Lower leg skin (tissue), 4 donors: ENCODE measurements at regions not wholly inside any gene's neighbourhood (a gene's known extent, or its start where the extent isn't known, plus 50 kb on each side); places are given as distances from the start of the nearest gene placed in this dataset.
A peak's percentile ranks its signal among the peaks of the same experiment; 100 is the strongest.

Experiments
- DNase-seq, 2 donors: peaks; one replicate each; pipeline ENCODE4 v3.0.0-alpha.2; 2019; ENCODE audit warnings: low spot score in 2 of 2
- H3K4me3 ChIP-seq: fragments of 200-600 bp; sonication (generic); 2 replicates; pipeline ENCODE4 v1.5.1; 2017; ENCODE audit warnings: mild to moderate bottlenecking, low read depth; ENCODE audit not compliant: poor library complexity, severe bottlenecking
- POLR2A ChIP-seq, 2 donors: fragments of 450-650 bp; IDR thresholded peaks; one replicate each; pipeline ENCODE4 v1.6.1; 2016 to 2017; ENCODE audit warnings: antibody characterized with exemption in 2 of 2, mild to moderate bottlenecking in 1 of 2, moderate library complexity in 1 of 2
- WGBS, 2 donors: methylation state at CpG; one replicate each; pipeline ENCODE4 v1.1.5; 2018; 5-methylcytosine and 5-hydroxymethylcytosine counted together
- intact Hi-C: fragments of 100-400 bp; cut with DNase I; formaldehyde crosslinking; loops from one replicate; pipeline ENCODE4 v1.15.0; 2023; ENCODE audit warnings: low total_unique reads
- TF ChIP-seq, protein P1 (sequence below), 3 donors: fragments of 450-650 bp; IDR thresholded peaks; one replicate each; pipeline ENCODE4 v1.5.1; 2016; ENCODE audit warnings: antibody characterized with exemption in 3 of 3, mild to moderate bottlenecking in 3 of 3, moderate library complexity in 2 of 3

DNA sequence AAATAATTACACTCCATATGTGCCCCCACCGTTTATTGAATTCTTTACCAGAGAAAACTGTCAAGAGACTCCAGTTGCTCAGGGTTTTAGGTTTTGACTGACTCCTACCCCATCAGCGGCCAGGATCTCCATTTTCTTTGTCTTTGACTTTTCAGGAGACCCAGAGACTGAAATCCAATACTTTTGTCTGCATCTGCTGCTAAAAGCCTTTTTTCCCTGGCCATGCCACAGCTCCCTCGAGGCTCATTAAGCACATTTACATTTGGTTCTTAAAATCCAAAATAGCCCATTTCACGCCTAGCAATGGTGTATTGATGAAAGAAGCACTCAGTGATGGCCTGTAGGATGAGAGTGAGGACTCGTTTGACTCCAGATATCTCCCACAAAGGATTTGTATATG, 332.6 kb upstream of the ACVR2A start:
- TF ChIP-seq, protein P1, sequence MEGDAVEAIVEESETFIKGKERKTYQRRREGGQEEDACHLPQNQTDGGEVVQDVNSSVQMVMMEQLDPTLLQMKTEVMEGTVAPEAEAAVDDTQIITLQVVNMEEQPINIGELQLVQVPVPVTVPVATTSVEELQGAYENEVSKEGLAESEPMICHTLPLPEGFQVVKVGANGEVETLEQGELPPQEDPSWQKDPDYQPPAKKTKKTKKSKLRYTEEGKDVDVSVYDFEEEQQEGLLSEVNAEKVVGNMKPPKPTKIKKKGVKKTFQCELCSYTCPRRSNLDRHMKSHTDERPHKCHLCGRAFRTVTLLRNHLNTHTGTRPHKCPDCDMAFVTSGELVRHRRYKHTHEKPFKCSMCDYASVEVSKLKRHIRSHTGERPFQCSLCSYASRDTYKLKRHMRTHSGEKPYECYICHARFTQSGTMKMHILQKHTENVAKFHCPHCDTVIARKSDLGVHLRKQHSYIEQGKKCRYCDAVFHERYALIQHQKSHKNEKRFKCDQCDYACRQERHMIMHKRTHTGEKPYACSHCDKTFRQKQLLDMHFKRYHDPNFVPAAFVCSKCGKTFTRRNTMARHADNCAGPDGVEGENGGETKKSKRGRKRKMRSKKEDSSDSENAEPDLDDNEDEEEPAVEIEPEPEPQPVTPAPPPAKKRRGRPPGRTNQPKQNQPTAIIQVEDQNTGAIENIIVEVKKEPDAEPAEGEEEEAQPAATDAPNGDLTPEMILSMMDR (IDR thresholded peaks at IDR 0.05): no peak
- no peak for TF ChIP-seq POLR2A (IDR thresholded peaks at IDR 0.05)
- intact Hi-C loops: no loop called here
- no peak overlapping the region for H3K4me3 ChIP-seq
- DNase-seq: no peak
- WGBS, 2 donors: 67 to 68% methylated on average over 5 of the region's 5 CpGs

DNA sequence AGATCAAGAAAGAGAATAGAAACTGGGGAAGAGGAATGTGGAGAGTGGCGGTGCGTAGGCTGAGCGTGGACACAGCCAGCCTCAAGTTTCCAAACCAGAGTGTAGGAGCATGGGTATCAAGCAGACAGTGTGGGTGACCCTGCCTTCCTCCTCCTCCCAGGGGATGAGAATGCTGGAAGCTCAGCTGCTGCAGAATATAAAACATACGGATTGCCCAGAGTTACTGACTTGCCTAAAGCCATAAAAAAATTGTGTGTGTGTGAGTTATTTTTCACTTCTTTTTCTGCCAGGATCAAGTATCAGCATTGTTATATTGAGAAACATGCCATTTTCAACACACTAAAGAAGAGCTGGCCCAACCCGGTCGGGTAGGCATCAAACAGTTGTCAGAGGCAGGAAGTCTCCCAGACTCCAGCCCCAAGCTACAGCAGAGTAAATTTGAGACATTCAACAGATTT, 333.3 kb upstream of the ACVR2A start:
- DNase-seq: peak; percentile 17 to 87
- TF ChIP-seq, protein P1 (IDR thresholded peaks at IDR 0.05): no peak
- no peak for TF ChIP-seq POLR2A (IDR thresholded peaks at IDR 0.05)
- intact Hi-C loops: no loop called here
- 22% methylated on average over 6 of the region's 6 CpGs for WGBS, 2 donors
- H3K4me3 ChIP-seq: no peak overlapping the region

DNA sequence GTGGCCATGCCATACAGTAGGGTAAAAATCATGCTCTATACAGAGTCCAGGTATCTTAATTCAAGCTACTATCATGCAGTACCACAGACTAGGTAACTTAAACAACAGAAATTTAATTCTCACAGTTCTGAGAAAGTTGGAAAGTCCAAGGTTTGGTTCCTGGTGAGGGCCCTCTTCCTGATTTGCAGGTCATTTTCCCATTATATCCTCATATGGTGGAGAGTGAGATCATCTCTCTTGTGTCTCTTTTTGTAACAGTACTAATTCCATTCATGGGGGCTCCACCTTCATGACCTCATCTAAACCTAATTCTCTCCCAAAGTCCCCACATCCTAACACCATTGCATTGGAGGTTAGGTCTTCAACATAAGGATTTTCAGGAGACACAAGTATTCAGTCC, 335.0 kb upstream of the ACVR2A start:
- DNase-seq: no peak
- no peak for TF ChIP-seq POLR2A (IDR thresholded peaks at IDR 0.05)
- TF ChIP-seq, protein P1 (IDR thresholded peaks at IDR 0.05): no peak
- H3K4me3 ChIP-seq: no peak overlapping the region
- intact Hi-C loops: no loop called here

DNA sequence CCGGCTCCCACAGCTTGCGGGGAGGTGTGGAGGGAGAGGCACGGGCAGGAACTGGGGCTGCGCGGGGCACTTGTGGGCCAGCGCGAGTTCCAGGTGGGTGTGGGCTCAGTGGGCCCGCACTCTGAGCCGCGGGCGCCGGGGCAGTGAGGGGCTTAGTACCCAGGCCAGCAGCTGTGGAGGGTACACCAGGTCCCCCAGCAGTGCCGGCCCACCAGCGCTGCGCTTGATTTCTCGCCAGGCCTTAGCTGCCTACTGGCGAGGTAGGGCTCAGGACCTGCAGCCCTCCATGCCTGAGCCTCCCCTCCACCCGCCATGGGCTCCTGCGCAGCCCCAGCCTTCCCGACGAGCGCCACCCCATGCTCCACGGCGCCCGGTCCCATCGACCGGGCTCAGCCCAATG, 337.9 kb upstream of the ACVR2A start:
- no peak for DNase-seq
- no peak overlapping the region for H3K4me3 ChIP-seq
- intact Hi-C loops: no loop called here
- 96 to 97% methylated on average over 18 to 27 of the region's 27 CpGs for WGBS, 2 donors
- TF ChIP-seq POLR2A (IDR thresholded peaks at IDR 0.05): no peak
- TF ChIP-seq, protein P1 (IDR thresholded peaks at IDR 0.05): no peak

DNA sequence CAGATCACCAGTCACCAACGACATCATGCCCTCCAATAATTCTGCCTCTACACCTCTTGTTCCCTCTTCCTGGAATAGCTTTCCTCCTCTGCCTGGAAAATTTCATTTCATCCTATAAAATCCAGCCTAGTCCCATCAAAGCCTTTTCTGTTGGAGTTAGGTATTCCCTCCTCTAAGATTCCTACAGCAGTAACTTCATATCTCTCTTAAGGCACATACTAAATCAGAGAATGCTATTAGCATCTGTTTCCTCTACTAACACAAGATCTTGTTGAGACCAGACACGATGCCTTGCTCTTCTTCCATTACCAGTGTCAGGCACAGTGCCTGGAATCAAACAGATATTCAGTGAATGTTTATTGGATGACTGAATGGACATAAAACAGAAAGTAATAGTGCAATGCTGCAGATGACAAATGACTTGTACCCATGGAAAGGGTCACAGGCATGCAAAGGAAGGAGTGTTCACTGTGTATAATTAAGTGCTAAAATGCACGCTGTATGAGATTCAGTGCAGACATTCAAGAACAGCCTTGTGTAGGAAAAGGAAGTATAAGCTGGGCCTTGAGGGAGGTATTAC, 342.0 kb upstream of the ACVR2A start:
- no peak for DNase-seq
- TF ChIP-seq, protein P1 (IDR thresholded peaks at IDR 0.05): no peak
- TF ChIP-seq POLR2A (IDR thresholded peaks at IDR 0.05): no peak
- H3K4me3 ChIP-seq: no peak overlapping the region
- 74 to 80% methylated on average over 3 of the region's 3 CpGs for WGBS, 2 donors
- intact Hi-C loops: no loop called here

DNA sequence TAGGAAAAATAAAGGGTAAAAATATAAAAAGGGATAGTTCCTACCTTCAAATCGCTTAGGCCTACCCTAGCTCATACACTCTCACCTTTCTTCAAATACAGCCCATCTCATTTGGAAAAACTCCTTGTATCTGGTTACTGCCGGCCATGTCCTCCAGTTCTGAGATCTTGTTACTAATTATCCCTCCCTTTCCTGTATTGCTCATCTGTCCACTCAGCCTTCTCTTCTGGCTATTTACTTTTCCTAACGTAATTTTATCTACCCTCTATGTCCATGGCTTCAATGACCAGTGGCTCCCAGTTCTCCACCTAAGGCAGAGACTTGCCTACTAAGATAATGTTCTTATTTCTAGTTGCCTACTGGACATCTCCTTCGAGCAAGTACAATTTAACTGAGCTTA, 342.9 kb upstream of the ACVR2A start:
- WGBS, 2 donors: 92% methylated on average over 4 of the region's 4 CpGs
- TF ChIP-seq POLR2A (IDR thresholded peaks at IDR 0.05): no peak
- TF ChIP-seq, protein P1 (IDR thresholded peaks at IDR 0.05): no peak
- no peak overlapping the region for H3K4me3 ChIP-seq
- intact Hi-C loops: no loop called here
- no peak for DNase-seq
